ENCODE measurements at regions not wholly inside any gene's neighbourhood (a gene's known extent, or its start where the extent isn't known, plus 50 kb on each side); places are given as distances from the start of the nearest gene placed in this dataset.

DNA sequence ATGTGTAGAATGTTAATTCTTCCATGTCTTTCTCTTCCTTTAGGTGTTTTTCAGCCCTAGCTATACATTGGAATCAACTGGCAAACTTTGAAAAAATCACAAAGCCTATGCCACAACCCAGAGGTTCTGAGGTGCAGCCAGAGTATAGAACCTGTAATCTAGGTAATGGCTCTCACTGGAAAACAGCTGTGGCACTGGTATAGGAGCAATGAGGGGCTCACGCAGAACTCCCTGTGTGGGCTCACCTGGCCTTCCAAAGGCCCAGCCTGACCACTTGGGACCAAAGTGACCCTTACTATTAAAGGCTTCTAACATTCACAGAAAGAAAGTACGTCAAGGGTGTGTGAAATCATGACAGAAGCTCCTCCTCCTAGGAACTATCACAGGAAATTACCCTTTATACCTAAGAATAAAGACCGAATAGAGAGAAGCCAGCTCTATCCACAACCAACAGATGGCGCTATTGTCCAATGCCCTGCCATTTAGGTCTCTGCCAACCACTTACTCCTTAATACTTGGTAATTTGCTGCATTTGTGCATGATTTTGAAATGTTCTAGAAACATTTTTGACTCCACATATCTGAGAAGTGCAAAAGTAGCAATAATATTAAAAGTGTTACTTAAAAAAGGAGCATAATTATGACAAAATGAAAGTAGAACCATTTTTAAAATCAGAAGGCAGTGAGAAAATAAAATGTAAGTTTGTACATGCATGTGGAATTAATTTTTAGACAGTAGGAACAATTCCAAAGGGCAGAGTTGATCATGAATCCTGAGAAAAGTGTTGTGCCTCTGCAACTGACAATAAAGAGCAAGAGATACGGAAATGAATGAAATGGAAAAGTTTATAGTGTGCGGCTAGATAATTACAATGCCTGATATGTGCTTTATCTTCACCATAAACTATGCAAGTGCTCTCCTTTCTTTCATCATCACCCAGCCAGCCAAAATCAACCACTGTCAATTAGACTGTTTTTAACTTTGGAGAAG, 93.1 kb upstream of the HAO2 start:
- no TSS peak for BruUV-seq (replicated peaks)

DNA sequence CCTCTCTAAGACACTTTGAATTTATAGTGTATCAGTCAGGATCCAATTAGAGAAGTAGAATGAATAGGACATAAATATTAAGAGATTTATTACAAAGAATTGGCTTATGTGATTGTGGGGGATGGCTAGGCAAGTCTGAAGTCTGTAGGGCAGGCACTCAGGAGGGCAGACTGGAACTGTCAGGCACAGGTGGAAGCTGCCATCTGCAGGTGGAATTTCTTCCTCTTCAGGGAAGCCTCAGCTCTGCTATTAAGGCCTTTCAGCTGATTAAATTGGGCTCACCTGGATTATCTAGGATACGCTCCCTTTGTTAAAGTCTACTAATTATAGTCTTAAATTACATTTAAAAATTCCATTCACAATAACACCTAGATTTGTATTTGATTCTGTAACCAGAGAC, 92.0 kb upstream of the HAO2 start:
- Mint-ChIP-seq H3K27ac (ENCODE audit: unreplicated experiment) (no peak overlapping the region), H3K27me3 (ENCODE audit: unreplicated experiment) (peaks cover 14% of the 10 kb centered on the region), H3K9me3 (ENCODE audit: low read depth, unreplicated experiment) (no peaks in the 10 kb centered on the region), H3K36me3 (ENCODE audit: insufficient read depth, unreplicated experiment) (no peaks in the 10 kb centered on the region), H3K4me1 (ENCODE audit: low read depth, unreplicated experiment) (peaks cover 18% of the 10 kb centered on the region), H3K4me3 (ENCODE audit: low read depth, unreplicated experiment) (no peak overlapping the region)
- intact Hi-C loops (cut with micrococcal nuclease; ENCODE audit: unreplicated experiment): loop anchor here (5.0 to 10.0 kb wide), 3 partner anchors 51 to 1122 kb away; partner anchors contain the start of gene WARS2
- CTCF ChIA-PET: interaction anchor here (1.2 kb wide), 1 partner anchor 267 kb away, joined by 3 read pairs; no protein-coding TSS in a partner anchor
- peak; percentile 8 for DNase-seq
- BruUV-seq (replicated peaks): no TSS peak
- TF ChIP-seq, protein P1, sequence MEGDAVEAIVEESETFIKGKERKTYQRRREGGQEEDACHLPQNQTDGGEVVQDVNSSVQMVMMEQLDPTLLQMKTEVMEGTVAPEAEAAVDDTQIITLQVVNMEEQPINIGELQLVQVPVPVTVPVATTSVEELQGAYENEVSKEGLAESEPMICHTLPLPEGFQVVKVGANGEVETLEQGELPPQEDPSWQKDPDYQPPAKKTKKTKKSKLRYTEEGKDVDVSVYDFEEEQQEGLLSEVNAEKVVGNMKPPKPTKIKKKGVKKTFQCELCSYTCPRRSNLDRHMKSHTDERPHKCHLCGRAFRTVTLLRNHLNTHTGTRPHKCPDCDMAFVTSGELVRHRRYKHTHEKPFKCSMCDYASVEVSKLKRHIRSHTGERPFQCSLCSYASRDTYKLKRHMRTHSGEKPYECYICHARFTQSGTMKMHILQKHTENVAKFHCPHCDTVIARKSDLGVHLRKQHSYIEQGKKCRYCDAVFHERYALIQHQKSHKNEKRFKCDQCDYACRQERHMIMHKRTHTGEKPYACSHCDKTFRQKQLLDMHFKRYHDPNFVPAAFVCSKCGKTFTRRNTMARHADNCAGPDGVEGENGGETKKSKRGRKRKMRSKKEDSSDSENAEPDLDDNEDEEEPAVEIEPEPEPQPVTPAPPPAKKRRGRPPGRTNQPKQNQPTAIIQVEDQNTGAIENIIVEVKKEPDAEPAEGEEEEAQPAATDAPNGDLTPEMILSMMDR (IDR thresholded peaks at IDR 0.05; ENCODE audit: unreplicated experiment): no peak

More for the DNA sequence above, 93.1 kb upstream of the HAO2 start:
- no peaks in the 10 kb centered on the region for H3K36me3 Mint-ChIP-seq (ENCODE audit: insufficient read depth, unreplicated experiment)
- DNase-seq: peak; percentile 44
- no peak overlapping the region for H3K4me3 Mint-ChIP-seq (ENCODE audit: low read depth, unreplicated experiment)
- CTCF ChIA-PET: interaction anchor here (1.0 to 1.4 kb wide), 5 partner anchors 9 to 266 kb away, joined by 3 to 5 read pairs (median 3); no protein-coding TSS in a partner anchor
- intact Hi-C loops (cut with micrococcal nuclease; ENCODE audit: unreplicated experiment): loop anchor here (1.0 to 10.0 kb wide), 4 partner anchors 52 to 1121 kb away; partner anchors contain the start of gene WARS2
- TF ChIP-seq, protein P1 (IDR thresholded peaks at IDR 0.05; ENCODE audit: unreplicated experiment): peak; percentile 61
- H3K4me1 Mint-ChIP-seq (ENCODE audit: low read depth, unreplicated experiment): peaks cover 12% of the 10 kb centered on the region
- H3K9me3 Mint-ChIP-seq (ENCODE audit: low read depth, unreplicated experiment): no peaks in the 10 kb centered on the region
- H3K27me3 Mint-ChIP-seq (ENCODE audit: unreplicated experiment): peaks cover 14% of the 10 kb centered on the region
- no peak overlapping the region for H3K27ac Mint-ChIP-seq (ENCODE audit: unreplicated experiment)

DNA sequence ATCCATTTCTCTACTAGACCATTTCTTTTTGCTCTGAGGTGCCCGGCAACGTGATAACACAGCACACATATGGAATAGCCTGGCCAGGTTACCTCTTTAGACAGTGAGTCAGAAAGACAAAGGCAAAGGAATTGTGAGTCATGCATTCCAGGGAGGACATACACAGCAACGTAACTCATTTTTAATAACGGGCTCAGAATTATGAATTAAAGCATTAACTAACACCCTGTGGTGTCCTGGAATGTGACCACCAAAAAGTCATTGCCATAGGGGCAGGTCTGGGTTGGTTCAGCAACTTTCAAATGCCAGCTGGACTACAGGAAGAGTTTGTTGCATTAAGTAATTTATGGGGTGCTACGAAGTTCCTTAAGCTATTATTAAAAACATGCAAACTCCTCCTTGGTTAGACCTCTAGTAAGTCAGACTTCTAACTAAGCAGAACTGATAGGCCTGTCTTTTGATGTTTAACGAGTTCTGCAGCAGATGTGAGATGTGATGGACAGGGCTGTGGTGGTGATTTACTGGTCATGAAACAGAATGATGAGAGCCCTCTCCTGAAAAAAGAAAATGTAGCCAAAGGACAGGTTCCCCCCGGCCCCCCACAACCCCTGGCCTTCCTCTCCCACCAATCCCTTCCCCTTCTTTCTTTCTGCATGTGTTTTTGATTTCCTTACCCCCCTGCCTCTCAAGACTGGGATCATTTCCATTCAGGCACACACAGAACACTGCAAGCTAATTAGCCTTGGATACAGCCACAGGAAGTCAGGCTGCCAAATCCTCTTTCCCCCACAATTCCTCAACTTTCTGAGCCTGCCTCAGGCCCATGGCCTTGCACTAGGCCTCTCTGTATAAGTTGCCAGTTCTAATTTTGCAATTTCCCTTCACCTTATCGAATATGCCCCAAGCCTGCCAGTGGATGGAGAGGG, 88.9 kb upstream of the HAO2 start:
- H3K27ac Mint-ChIP-seq (ENCODE audit: unreplicated experiment): peak overlapping the region; percentile 3
- CTCF ChIA-PET: no interaction called here
- intact Hi-C loops (cut with micrococcal nuclease; ENCODE audit: unreplicated experiment): loop anchor here (5.0 to 10.0 kb wide), 3 partner anchors 48 to 1125 kb away; partner anchors contain the start of gene WARS2
- DNase-seq: peak; percentile 61
- no TSS peak for BruUV-seq (replicated peaks)
- H3K4me1 Mint-ChIP-seq (ENCODE audit: low read depth, unreplicated experiment): peaks cover 18% of the 10 kb centered on the region
- H3K27me3 Mint-ChIP-seq (ENCODE audit: unreplicated experiment): no peaks in the 10 kb centered on the region
- H3K4me3 Mint-ChIP-seq (ENCODE audit: low read depth, unreplicated experiment): no peak overlapping the region
- H3K36me3 Mint-ChIP-seq (ENCODE audit: insufficient read depth, unreplicated experiment): no peaks in the 10 kb centered on the region
- TF ChIP-seq, protein P1 (IDR thresholded peaks at IDR 0.05; ENCODE audit: unreplicated experiment): no peak
- no peaks in the 10 kb centered on the region for H3K9me3 Mint-ChIP-seq (ENCODE audit: low read depth, unreplicated experiment)

DNA sequence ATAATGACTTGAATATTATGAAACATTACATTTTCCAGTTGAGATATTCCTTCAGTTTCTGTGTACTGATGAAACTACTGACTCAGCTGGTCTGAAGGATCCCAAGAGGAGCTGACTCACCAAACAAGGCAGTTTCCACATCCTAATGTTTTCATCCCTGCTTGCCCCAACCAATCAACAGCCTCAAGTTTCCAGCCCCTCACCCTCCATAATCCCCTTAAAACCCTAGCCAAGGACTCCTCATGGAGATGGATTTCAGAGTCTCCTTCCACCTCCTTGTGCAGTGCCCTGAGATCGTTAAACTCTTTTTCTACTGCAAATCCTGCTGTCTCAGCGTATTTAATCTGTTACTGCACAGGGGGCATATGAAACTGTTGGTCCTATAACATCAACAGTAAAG, 83.1 kb upstream of the HAO2 start:
- DNase-seq: no peak
- intact Hi-C loops (cut with micrococcal nuclease; ENCODE audit: unreplicated experiment): no loop called here
- Mint-ChIP-seq H3K27me3 (ENCODE audit: unreplicated experiment) (no peaks in the 10 kb centered on the region), H3K9me3 (ENCODE audit: low read depth, unreplicated experiment) (no peaks in the 10 kb centered on the region), H3K27ac (ENCODE audit: unreplicated experiment) (no peak overlapping the region), H3K4me1 (ENCODE audit: low read depth, unreplicated experiment) (peaks cover 5% of the 10 kb centered on the region), H3K36me3 (ENCODE audit: insufficient read depth, unreplicated experiment) (no peaks in the 10 kb centered on the region), H3K4me3 (ENCODE audit: low read depth, unreplicated experiment) (no peak overlapping the region)
- CTCF ChIA-PET: interaction anchor here (0.6 to 0.8 kb wide), 2 partner anchors 10 to 47 kb away, joined by 3 to 5 read pairs; no protein-coding TSS in a partner anchor
- no TSS peak for BruUV-seq (replicated peaks)
- TF ChIP-seq, protein P1 (IDR thresholded peaks at IDR 0.05; ENCODE audit: unreplicated experiment): no peak
